ENCODE measurements at regions not wholly inside any gene's neighbourhood (a gene's known extent, or its start where the extent isn't known, plus 50 kb on each side); places are given as distances from the start of the nearest gene placed in this dataset.

GRCh38 chr21:35303085-35303484 is 254.0 kb upstream of the RUNX1 start:
- peaks cover 5% of the 10 kb centered on the region for H3K4me1 ChIP-seq (ENCODE audit: control insufficient read depth, insufficient read depth, low read length, unreplicated experiment)
- H3K27me3 ChIP-seq (ENCODE audit: insufficient read depth, low read length) = no peaks in the 10 kb centered on the region
- no peak overlapping the region for H3K4me3 ChIP-seq (ENCODE audit: low read depth, low read length)
- no peaks in the 10 kb centered on the region for H3K36me3 ChIP-seq (ENCODE audit: insufficient read depth, low read length)
- H3K27ac ChIP-seq (ENCODE audit: low read depth, low read length) = peak overlapping the region; percentile 29; the same call in 1 of the 2 replicates
- H3K79me2 ChIP-seq (ENCODE audit: control insufficient read depth, insufficient read depth, low read length, unreplicated experiment) = no peaks in the 10 kb centered on the region
- no peak overlapping the region for H2AFZ ChIP-seq (ENCODE audit: low read length, unreplicated experiment)

- Histone ChIP-seq H3K27me3 (ENCODE audit: insufficient read depth, low read length) (no peaks in the 10 kb centered on the region), H3K4me3 (ENCODE audit: low read depth, low read length) (no peak overlapping the region), H2AFZ (ENCODE audit: low read length, unreplicated experiment) (no peak overlapping the region), H3K36me3 (ENCODE audit: insufficient read depth, low read length) (no peaks in the 10 kb centered on the region), H3K4me1 (ENCODE audit: control insufficient read depth, insufficient read depth, low read length, unreplicated experiment) (peaks cover 5% of the 10 kb centered on the region), H3K27ac (ENCODE audit: low read depth, low read length) (no peak overlapping the region), H3K79me2 (ENCODE audit: control insufficient read depth, insufficient read depth, low read length, unreplicated experiment) (no peaks in the 10 kb centered on the region)
Measured at GRCh38 chr21:35298757-35299156, 249.7 kb upstream of the RUNX1 start.

DNA sequence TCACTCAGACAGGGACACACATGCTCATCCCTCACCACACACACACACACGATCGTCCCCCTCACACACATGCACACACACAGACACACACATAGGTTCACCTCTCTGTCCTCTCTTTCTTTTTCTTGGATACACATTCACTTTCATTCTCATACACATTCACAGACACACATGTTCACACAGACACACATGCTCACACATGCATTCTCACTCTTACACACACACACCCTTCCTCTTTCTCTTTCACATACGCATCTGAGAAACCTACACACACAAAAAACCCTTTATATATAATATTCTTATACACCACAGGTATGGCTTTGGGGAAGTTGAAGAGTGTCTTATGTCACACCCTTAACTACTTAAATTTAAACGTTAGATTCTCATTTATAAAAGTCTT is 248.6 kb upstream of the RUNX1 start:
- H3K36me3 ChIP-seq (ENCODE audit: insufficient read depth, low read length) = no peaks in the 10 kb centered on the region
- no peaks in the 10 kb centered on the region for H3K79me2 ChIP-seq (ENCODE audit: control insufficient read depth, insufficient read depth, low read length, unreplicated experiment)
- H3K27me3 ChIP-seq (ENCODE audit: insufficient read depth, low read length) = no peaks in the 10 kb centered on the region
- peaks cover 1% of the 10 kb centered on the region for H3K4me1 ChIP-seq (ENCODE audit: control insufficient read depth, insufficient read depth, low read length, unreplicated experiment)
- H3K4me3 ChIP-seq (ENCODE audit: low read depth, low read length) = no peak overlapping the region
- H2AFZ ChIP-seq (ENCODE audit: low read length, unreplicated experiment) = no peak overlapping the region
- no peak overlapping the region for H3K27ac ChIP-seq (ENCODE audit: low read depth, low read length)

DNA sequence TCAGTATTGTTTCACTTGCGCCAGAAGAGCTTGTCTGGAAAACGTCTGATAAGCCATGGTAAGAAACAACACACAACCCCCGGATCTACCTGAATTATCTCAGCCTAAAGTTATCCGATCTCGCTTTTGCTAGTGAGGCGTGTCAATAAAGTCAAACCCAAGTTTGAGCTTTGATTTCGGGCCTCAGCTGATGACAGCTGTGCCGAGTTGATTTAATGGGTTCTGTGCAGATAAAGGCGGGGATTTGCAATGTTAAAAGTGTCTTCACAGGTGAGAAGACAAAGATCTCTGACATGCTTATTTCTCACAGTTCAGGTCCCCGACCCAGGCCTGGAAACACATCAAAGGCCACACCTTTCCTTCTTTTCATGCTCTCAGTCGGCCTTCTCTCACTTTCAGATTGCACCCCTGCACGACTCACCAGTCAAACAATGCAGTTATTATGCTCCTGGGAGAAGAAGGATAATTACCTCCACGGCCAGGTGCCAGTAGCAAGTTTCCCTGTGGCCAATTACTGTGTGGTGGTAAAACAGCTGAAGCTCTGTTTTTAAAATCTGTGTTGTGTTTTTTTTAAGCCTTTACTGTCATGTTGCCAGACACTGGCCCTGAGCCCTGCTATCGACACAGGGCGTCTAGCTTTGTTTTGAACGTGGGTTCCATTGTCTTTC is 245.3 kb upstream of the RUNX1 start:
- Histone ChIP-seq H3K27me3 (ENCODE audit: insufficient read depth, low read length) (no peaks in the 10 kb centered on the region), H3K79me2 (ENCODE audit: control insufficient read depth, insufficient read depth, low read length, unreplicated experiment) (no peaks in the 10 kb centered on the region), H3K4me3 (ENCODE audit: low read depth, low read length) (no peak overlapping the region), H3K4me1 (ENCODE audit: control insufficient read depth, insufficient read depth, low read length, unreplicated experiment) (no peaks in the 10 kb centered on the region), H2AFZ (ENCODE audit: low read length, unreplicated experiment) (no peak overlapping the region), H3K27ac (ENCODE audit: low read depth, low read length) (no peak overlapping the region), H3K36me3 (ENCODE audit: insufficient read depth, low read length) (no peaks in the 10 kb centered on the region)

DNA sequence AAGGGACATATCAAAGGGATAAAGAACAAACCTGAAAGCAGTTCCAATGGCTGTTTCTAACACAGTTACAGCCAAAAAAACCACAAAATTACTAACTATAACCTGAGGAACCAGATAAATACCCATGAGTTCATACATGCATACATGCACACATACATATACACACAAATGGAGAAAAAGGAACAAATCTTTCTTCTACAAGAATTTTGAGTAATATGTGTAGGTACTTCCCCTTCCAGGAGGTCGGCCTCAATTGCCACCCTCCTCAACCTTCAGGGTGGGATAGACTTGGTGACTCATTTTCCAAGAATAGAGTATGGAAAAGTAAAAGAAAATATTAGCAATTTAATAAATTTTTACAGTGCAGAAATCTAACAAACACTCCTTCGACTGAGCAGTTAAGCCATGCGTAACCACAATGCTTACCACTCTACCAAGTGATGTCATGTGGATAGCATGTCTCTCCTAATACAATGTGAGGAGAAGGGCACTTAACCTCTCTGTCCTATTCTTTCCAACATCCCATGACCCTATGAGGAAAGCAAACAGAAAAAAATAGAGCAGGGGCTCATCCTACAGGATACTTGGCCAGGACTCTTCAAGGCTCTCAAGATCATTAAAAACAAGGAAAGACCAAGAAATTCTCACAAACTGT is 243.0 kb upstream of the RUNX1 start:
- no peak overlapping the region for H3K4me3 ChIP-seq (ENCODE audit: low read depth, low read length)
- no peaks in the 10 kb centered on the region for H3K79me2 ChIP-seq (ENCODE audit: control insufficient read depth, insufficient read depth, low read length, unreplicated experiment)
- no peak overlapping the region for H3K27ac ChIP-seq (ENCODE audit: low read depth, low read length)
- no peaks in the 10 kb centered on the region for H3K36me3 ChIP-seq (ENCODE audit: insufficient read depth, low read length)
- H2AFZ ChIP-seq (ENCODE audit: low read length, unreplicated experiment) = no peak overlapping the region
- no peaks in the 10 kb centered on the region for H3K27me3 ChIP-seq (ENCODE audit: insufficient read depth, low read length)
- no peaks in the 10 kb centered on the region for H3K4me1 ChIP-seq (ENCODE audit: control insufficient read depth, insufficient read depth, low read length, unreplicated experiment)

- H2AFZ ChIP-seq (ENCODE audit: low read length, unreplicated experiment) = no peak overlapping the region
- no peak overlapping the region for H3K27ac ChIP-seq (ENCODE audit: low read depth, low read length)
- no peaks in the 10 kb centered on the region for H3K36me3 ChIP-seq (ENCODE audit: insufficient read depth, low read length)
Measured at GRCh38 chr21:35291034-35291433, 241.9 kb upstream of the RUNX1 start.

DNA sequence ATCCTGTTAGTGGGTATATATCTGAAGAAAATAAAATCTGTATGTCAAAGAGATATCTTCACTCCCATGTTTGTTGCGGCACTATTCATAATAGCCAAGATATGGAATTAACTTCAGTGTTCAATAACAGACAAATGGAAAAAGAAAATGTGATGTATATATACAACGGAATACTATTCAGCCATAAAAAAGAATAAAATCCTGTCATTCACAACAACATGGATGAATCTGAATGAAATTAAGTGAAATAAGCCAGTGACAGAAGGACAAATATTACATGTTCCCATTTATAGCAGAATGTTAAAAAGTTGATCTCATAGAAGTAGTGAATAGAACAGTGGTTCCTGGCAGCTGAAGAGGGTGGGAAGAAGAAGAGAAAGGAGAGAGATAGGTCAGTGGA is 239.1 kb upstream of the RUNX1 start:
- Histone ChIP-seq H3K4me3 (ENCODE audit: low read depth, low read length) (no peak overlapping the region), H3K36me3 (ENCODE audit: insufficient read depth, low read length) (no peaks in the 10 kb centered on the region), H3K4me1 (ENCODE audit: control insufficient read depth, insufficient read depth, low read length, unreplicated experiment) (no peaks in the 10 kb centered on the region), H3K79me2 (ENCODE audit: control insufficient read depth, insufficient read depth, low read length, unreplicated experiment) (no peaks in the 10 kb centered on the region), H3K27me3 (ENCODE audit: insufficient read depth, low read length) (no peaks in the 10 kb centered on the region), H2AFZ (ENCODE audit: low read length, unreplicated experiment) (no peak overlapping the region), H3K27ac (ENCODE audit: low read depth, low read length) (no peak overlapping the region)

More at GRCh38 chr21:35291034-35291433, 241.9 kb upstream of the RUNX1 start:
- Histone ChIP-seq H3K27me3 (ENCODE audit: insufficient read depth, low read length) (no peaks in the 10 kb centered on the region), H3K79me2 (ENCODE audit: control insufficient read depth, insufficient read depth, low read length, unreplicated experiment) (no peaks in the 10 kb centered on the region), H3K4me3 (ENCODE audit: low read depth, low read length) (no peak overlapping the region), H3K4me1 (ENCODE audit: control insufficient read depth, insufficient read depth, low read length, unreplicated experiment) (no peaks in the 10 kb centered on the region)

DNA sequence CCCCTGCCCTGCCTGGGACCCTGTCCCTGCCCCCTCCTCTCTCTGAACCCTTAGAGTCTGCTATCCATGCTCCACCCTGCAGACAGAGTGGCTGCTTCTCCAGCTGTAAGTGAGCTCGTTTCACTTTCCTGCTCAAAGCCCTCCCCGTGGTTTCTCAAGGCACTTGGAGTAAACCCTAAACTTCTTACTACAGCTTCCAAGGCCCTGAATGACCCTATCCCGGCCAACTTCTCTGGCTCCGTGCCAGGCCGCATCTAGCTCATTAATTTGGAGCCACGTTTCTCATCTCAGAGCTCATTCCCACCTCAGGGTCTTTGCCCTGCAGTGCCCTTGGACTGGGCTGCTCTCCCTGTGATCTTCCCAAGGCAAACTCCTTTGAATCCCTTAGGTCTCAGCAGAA is 235.1 kb upstream of the RUNX1 start:
- H2AFZ ChIP-seq (ENCODE audit: low read length, unreplicated experiment) = peak overlapping the region; percentile 28
- H3K36me3 ChIP-seq (ENCODE audit: insufficient read depth, low read length) = no peaks in the 10 kb centered on the region
- H3K27me3 ChIP-seq (ENCODE audit: insufficient read depth, low read length) = no peaks in the 10 kb centered on the region
- no peak overlapping the region for H3K4me3 ChIP-seq (ENCODE audit: low read depth, low read length)
- H3K79me2 ChIP-seq (ENCODE audit: control insufficient read depth, insufficient read depth, low read length, unreplicated experiment) = no peaks in the 10 kb centered on the region
- no peak overlapping the region for H3K27ac ChIP-seq (ENCODE audit: low read depth, low read length)
- H3K4me1 ChIP-seq (ENCODE audit: control insufficient read depth, insufficient read depth, low read length, unreplicated experiment) = no peaks in the 10 kb centered on the region

GRCh38 chr21:35282944-35283343 is 233.8 kb upstream of the RUNX1 start:
- Histone ChIP-seq H3K4me3 (ENCODE audit: low read depth, low read length) (no peak overlapping the region), H3K79me2 (ENCODE audit: control insufficient read depth, insufficient read depth, low read length, unreplicated experiment) (no peaks in the 10 kb centered on the region), H3K27ac (ENCODE audit: low read depth, low read length) (no peak overlapping the region), H3K36me3 (ENCODE audit: insufficient read depth, low read length) (no peaks in the 10 kb centered on the region), H2AFZ (ENCODE audit: low read length, unreplicated experiment) (no peak overlapping the region), H3K4me1 (ENCODE audit: control insufficient read depth, insufficient read depth, low read length, unreplicated experiment) (no peaks in the 10 kb centered on the region), H3K27me3 (ENCODE audit: insufficient read depth, low read length) (no peaks in the 10 kb centered on the region)

DNA sequence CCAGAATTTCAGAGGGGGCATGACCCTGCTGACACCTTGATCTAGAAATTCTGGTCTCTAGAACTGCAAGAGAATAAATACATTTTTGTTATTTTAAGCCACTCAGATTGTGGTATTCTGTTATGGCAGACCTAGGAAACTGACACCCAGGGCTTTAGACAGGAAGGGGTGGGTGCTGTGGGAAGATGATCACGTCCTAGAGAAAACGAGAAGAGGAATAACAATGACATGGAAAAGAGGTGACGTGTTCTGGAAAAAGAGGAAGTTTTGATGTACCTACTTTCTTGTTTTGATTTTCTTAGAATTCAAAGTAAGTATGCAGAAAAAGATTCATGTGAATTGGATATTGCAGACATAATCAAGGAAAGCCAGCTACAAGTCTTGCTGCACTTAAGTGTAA is 232.9 kb upstream of the RUNX1 start:
- no peak overlapping the region for H2AFZ ChIP-seq (ENCODE audit: low read length, unreplicated experiment)
- H3K36me3 ChIP-seq (ENCODE audit: insufficient read depth, low read length) = no peaks in the 10 kb centered on the region
- H3K4me1 ChIP-seq (ENCODE audit: control insufficient read depth, insufficient read depth, low read length, unreplicated experiment) = peaks cover 5% of the 10 kb centered on the region
- no peak overlapping the region for H3K4me3 ChIP-seq (ENCODE audit: low read depth, low read length)
- no peaks in the 10 kb centered on the region for H3K79me2 ChIP-seq (ENCODE audit: control insufficient read depth, insufficient read depth, low read length, unreplicated experiment)
- H3K27ac ChIP-seq (ENCODE audit: low read depth, low read length) = no peak overlapping the region
- no peaks in the 10 kb centered on the region for H3K27me3 ChIP-seq (ENCODE audit: insufficient read depth, low read length)

DNA sequence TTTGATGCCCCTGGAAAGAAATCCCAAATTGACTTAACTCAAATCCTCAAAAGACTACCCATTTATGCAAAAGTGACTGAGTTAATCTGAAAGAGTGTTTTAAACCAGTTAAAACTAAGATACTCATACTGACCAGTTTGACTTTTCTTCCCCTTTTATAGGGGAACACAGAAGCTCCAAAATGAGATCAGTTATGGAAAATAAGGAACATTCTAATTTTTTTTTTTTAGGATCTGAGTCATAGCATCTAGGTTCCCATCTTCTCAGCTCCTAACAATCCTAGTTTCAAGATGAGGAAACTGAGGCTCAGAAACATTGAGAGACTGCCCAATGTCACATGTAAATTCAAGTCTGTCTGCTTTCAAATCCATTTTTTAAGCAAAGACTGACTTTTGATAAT is 231.1 kb upstream of the RUNX1 start:
- H2AFZ ChIP-seq (ENCODE audit: low read length, unreplicated experiment) = no peak overlapping the region
- no peaks in the 10 kb centered on the region for H3K36me3 ChIP-seq (ENCODE audit: insufficient read depth, low read length)
- H3K27ac ChIP-seq (ENCODE audit: low read depth, low read length) = no peak overlapping the region
- no peak overlapping the region for H3K4me3 ChIP-seq (ENCODE audit: low read depth, low read length)
- H3K4me1 ChIP-seq (ENCODE audit: control insufficient read depth, insufficient read depth, low read length, unreplicated experiment) = peaks cover 5% of the 10 kb centered on the region
- no peaks in the 10 kb centered on the region for H3K79me2 ChIP-seq (ENCODE audit: control insufficient read depth, insufficient read depth, low read length, unreplicated experiment)
- no peaks in the 10 kb centered on the region for H3K27me3 ChIP-seq (ENCODE audit: insufficient read depth, low read length)

Data from ACC112 (cell line).